ENCODE measurements at regions not wholly inside any gene's neighbourhood (a gene's known extent, or its start where the extent isn't known, plus 50 kb on each side); places are given as distances from the start of the nearest gene placed in this dataset.

DNA sequence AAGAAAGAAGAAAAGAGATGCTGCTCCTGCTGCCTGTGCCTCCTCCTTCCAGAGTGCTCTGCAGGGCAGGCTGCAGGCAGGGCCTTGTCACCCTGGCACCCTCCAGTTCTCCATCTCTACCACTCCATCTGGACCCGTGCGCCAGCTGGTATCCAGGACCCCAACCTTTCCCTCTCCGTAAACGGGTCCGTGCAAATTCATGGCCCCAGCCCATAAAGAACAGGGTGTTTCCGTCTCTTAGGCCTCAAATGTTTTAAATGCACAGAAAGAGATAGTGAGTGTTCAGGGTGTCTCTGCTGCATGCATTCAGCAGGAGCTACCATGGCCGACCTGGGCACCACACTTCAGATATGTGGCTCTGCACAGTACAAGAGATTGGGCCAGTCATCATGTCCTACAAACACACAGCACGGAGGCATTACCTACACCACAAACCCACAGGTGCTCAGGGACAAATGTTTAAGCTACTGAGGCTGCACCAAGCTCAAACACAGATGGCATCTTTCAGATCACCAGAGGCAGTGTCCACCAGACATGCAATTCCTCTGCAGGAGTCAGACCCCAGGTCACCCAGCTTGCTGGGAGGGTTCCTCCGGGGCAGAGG, 258.1 kb downstream of the DLL1 start:
- no peak for DNase-seq (ENCODE audit: low spot score)
- TF ChIP-seq CTCF (conservative IDR thresholded peaks at IDR 0.05; ENCODE audit: low read depth, low read length) (no peak), EZH2 (IDR thresholded peaks at IDR 0.05; ENCODE audit: borderline replicate concordance, low read depth, low read length, poor library complexity, severe bottlenecking) (no peak)
- no peaks in the 10 kb centered on the region for H3K36me3 ChIP-seq (ENCODE audit: insufficient read depth, low read length, poor library complexity, severe bottlenecking)
- ChIA-PET CTCF (no interaction called here), POLR2A (ENCODE audit: low non-redundant PET) (no interaction called here)
- H3K27ac ChIP-seq (ENCODE audit: low read depth, low read length, poor library complexity, severe bottlenecking) = no peak overlapping the region
- H3K4me1 ChIP-seq (ENCODE audit: insufficient read depth, low read length, poor library complexity, severe bottlenecking) = no peaks in the 10 kb centered on the region
- no peaks in the 10 kb centered on the region for H3K27me3 ChIP-seq (replicated peaks; ENCODE audit: insufficient read depth, low read depth, low read length, poor library complexity)
- intact Hi-C loops (cut with micrococcal nuclease; ENCODE audit: unreplicated experiment) = no loop called here
- no peak overlapping the region for H3K4me3 ChIP-seq (ENCODE audit: low read depth, low read length, poor library complexity, severe bottlenecking)
- no TSS peak for BruUV-seq (replicated peaks)
- no peaks in the 10 kb centered on the region for H3K9me3 ChIP-seq (ENCODE audit: low read depth, low read length, poor library complexity, severe bottlenecking)

- H3K4me1 ChIP-seq (ENCODE audit: insufficient read depth, low read length, poor library complexity, severe bottlenecking) = no peaks in the 10 kb centered on the region
- ChIA-PET POLR2A (ENCODE audit: low non-redundant PET) (no interaction called here), CTCF (no interaction called here)
- intact Hi-C loops (cut with micrococcal nuclease; ENCODE audit: unreplicated experiment) = no loop called here
- no peak for TF ChIP-seq EZH2 (IDR thresholded peaks at IDR 0.05; ENCODE audit: borderline replicate concordance, low read depth, low read length, poor library complexity, severe bottlenecking)
- no peak for TF ChIP-seq CTCF (conservative IDR thresholded peaks at IDR 0.05; ENCODE audit: low read depth, low read length)
- H3K36me3 ChIP-seq (ENCODE audit: insufficient read depth, low read length, poor library complexity, severe bottlenecking) = no peaks in the 10 kb centered on the region
- no peaks in the 10 kb centered on the region for H3K9me3 ChIP-seq (ENCODE audit: low read depth, low read length, poor library complexity, severe bottlenecking)
- no peak overlapping the region for H3K4me3 ChIP-seq (ENCODE audit: low read depth, low read length, poor library complexity, severe bottlenecking)
- DNase-seq (ENCODE audit: low spot score) = no peak
- no TSS peak for BruUV-seq (replicated peaks)
- H3K27me3 ChIP-seq (replicated peaks; ENCODE audit: insufficient read depth, low read depth, low read length, poor library complexity) = no peaks in the 10 kb centered on the region
- no peak overlapping the region for H3K27ac ChIP-seq (ENCODE audit: low read depth, low read length, poor library complexity, severe bottlenecking)
Observed at GRCh38 chr6:170032197-170032596, 258.7 kb downstream of the DLL1 start.

GRCh38 chr6:170031684-170032121, 259.2 kb downstream of the DLL1 start:
- BruUV-seq (replicated peaks) = no TSS peak
- TF ChIP-seq EZH2 (IDR thresholded peaks at IDR 0.05; ENCODE audit: borderline replicate concordance, low read depth, low read length, poor library complexity, severe bottlenecking) (no peak), CTCF (conservative IDR thresholded peaks at IDR 0.05; ENCODE audit: low read depth, low read length) (no peak)
- Histone ChIP-seq H3K4me1 (ENCODE audit: insufficient read depth, low read length, poor library complexity, severe bottlenecking) (no peaks in the 10 kb centered on the region), H3K9me3 (ENCODE audit: low read depth, low read length, poor library complexity, severe bottlenecking) (no peaks in the 10 kb centered on the region), H3K36me3 (ENCODE audit: insufficient read depth, low read length, poor library complexity, severe bottlenecking) (no peaks in the 10 kb centered on the region), H3K4me3 (ENCODE audit: low read depth, low read length, poor library complexity, severe bottlenecking) (no peak overlapping the region), H3K27me3 (replicated peaks; ENCODE audit: insufficient read depth, low read depth, low read length, poor library complexity) (no peaks in the 10 kb centered on the region), H3K27ac (ENCODE audit: low read depth, low read length, poor library complexity, severe bottlenecking) (no peak overlapping the region)
- DNase-seq (ENCODE audit: low spot score) = no peak
- ChIA-PET CTCF (no interaction called here), POLR2A (ENCODE audit: low non-redundant PET) (no interaction called here)
- intact Hi-C loops (cut with micrococcal nuclease; ENCODE audit: unreplicated experiment) = no loop called here
